HFFc6 (cell line): ENCODE measurements at regions not wholly inside any gene's neighbourhood (a gene's known extent, or its start where the extent isn't known, plus 50 kb on each side); places are given as distances from the start of the nearest gene placed in this dataset.

ENCODE experiments used
- DNase-seq: peaks from one replicate; pipeline ENCODE4 v3.0.0-alpha.2; 2018
- H3K27ac Mint-ChIP-seq: 2 replicates; pipeline ENCODE4 v1.8.0; 2020; ENCODE audit warnings: mild to moderate bottlenecking, mixed read lengths
- H3K27me3 Mint-ChIP-seq: 2 replicates; pipeline ENCODE4 v1.8.0; 2021; ENCODE audit warnings: mild to moderate bottlenecking, moderate library complexity, mixed read lengths; ENCODE audit not compliant: insufficient read depth
- H3K36me3 Mint-ChIP-seq: 2 replicates; pipeline ENCODE4 v1.8.0; 2021; ENCODE audit warnings: low read depth, mixed read lengths
- H3K4me1 Mint-ChIP-seq: 2 replicates; pipeline ENCODE4 v1.8.0; 2020; ENCODE audit warnings: low read depth, mixed read lengths
- H3K4me3 Mint-ChIP-seq: 2 replicates; pipeline ENCODE4 v1.8.0; 2020; ENCODE audit warnings: mild to moderate bottlenecking, moderate library complexity, mixed read lengths
- H3K9me3 Mint-ChIP-seq: 2 replicates; pipeline ENCODE4 v1.8.0; 2020; ENCODE audit warnings: mild to moderate bottlenecking, mixed read lengths
- TF ChIP-seq, protein P1 (sequence below): fragments of 200-600 bp; sonication (generic); IDR thresholded peaks from 2 replicates; pipeline ENCODE4 v1.5.0; 2021; ENCODE audit warnings: antibody characterized with exemption, mild to moderate bottlenecking

DNA sequence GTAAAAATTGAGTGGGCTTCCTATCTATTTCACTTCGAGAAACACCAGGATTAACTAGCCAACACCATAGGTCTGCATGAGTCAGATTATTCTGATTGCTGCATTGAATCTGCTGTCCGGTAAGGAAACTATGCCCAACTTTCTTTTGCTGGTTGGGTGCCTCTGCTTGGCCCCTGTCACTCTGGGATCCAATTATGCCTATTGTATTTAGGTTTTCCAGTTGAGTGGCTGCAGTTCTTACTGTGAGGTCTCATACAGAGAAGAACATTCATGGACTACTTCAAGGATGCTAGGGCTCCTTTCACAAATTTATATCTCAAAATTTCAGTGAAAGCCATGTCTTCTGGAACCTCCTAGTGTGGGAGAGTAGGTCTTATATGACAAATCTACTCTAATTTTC lies 215.1 kb upstream of the SORCS1 start:
- no peak for DNase-seq
- H3K36me3 Mint-ChIP-seq: no peaks in the 10 kb centered on the region
- TF ChIP-seq, protein P1, sequence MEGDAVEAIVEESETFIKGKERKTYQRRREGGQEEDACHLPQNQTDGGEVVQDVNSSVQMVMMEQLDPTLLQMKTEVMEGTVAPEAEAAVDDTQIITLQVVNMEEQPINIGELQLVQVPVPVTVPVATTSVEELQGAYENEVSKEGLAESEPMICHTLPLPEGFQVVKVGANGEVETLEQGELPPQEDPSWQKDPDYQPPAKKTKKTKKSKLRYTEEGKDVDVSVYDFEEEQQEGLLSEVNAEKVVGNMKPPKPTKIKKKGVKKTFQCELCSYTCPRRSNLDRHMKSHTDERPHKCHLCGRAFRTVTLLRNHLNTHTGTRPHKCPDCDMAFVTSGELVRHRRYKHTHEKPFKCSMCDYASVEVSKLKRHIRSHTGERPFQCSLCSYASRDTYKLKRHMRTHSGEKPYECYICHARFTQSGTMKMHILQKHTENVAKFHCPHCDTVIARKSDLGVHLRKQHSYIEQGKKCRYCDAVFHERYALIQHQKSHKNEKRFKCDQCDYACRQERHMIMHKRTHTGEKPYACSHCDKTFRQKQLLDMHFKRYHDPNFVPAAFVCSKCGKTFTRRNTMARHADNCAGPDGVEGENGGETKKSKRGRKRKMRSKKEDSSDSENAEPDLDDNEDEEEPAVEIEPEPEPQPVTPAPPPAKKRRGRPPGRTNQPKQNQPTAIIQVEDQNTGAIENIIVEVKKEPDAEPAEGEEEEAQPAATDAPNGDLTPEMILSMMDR: no peak
- no peak overlapping the region for H3K27ac Mint-ChIP-seq
- H3K4me1 Mint-ChIP-seq: no peaks in the 10 kb centered on the region
- no peaks in the 10 kb centered on the region; the same call in 1 of the 2 replicates for H3K27me3 Mint-ChIP-seq
- H3K4me3 Mint-ChIP-seq: no peak overlapping the region
- peaks cover 58% of the 10 kb centered on the region for H3K9me3 Mint-ChIP-seq

DNA sequence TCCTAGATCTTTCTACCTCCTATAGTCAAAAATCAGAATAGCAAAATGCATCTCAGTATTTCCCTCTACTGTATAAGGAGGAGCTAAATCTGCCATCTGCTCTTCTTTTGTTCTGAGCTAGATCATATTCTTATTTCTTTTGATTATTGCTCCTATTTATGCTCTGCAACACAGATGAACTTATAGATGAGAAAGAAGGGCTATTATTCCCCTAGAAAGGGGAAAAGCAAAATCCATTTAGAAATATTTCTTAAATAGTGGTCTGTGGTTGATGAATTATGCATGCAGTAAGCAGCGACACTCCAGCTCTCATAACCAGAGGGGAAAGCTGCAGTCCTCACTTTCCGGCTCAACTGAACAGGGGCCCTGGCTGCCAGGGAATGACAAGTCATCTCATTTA lies 207.3 kb upstream of the SORCS1 start:
- H3K27me3 Mint-ChIP-seq: no peaks in the 10 kb centered on the region; the same call in 1 of the 2 replicates
- H3K36me3 Mint-ChIP-seq: no peaks in the 10 kb centered on the region
- no peaks in the 10 kb centered on the region for H3K4me1 Mint-ChIP-seq
- TF ChIP-seq, protein P1: no peak
- DNase-seq: no peak
- H3K4me3 Mint-ChIP-seq: no peak overlapping the region
- H3K27ac Mint-ChIP-seq: no peak overlapping the region
- H3K9me3 Mint-ChIP-seq: peaks cover 29% of the 10 kb centered on the region

DNA sequence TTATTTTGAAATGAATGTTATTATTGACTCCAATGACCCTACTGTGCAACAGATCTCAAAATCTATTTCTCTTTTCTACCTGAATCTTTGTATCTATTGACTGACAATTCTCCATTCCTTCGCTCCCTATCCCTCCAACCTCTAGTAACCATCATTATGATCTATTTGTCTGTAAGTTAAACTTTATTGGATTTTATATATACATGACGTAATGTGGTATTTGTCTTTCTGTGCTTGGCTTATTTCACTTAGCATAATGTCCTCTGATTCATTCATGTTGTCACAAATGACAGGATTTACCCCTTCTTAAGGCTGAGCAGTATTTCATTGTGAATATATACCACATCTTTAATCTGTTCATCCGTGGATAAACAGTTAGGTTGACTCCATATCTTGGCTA lies 200.4 kb upstream of the SORCS1 start:
- DNase-seq: no peak
- Mint-ChIP-seq H3K4me3 (no peak overlapping the region), H3K4me1 (no peaks in the 10 kb centered on the region), H3K36me3 (no peaks in the 10 kb centered on the region), H3K9me3 (peaks cover 63% of the 10 kb centered on the region), H3K27me3 (no peaks in the 10 kb centered on the region; the same call in 1 of the 2 replicates), H3K27ac (no peak overlapping the region)
- TF ChIP-seq, protein P1: no peak

DNA sequence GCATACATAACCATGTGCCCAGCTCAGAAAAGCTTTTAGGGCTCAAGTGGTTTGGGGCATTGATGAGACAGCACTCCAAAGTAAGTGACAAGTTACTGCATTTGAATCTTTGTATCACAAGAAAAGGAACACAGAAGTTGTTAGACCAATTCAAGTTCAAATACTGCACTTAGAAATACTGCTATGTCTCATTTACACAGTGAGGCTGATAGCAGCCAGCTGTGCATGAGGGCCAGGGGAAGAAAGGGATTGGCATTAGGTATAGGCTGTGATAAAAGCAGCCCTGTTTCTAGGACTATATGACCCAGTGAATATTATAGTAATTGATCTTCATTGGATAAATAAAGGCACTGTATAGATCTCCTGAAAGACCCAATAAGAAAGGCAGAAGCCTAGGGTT lies 197.8 kb upstream of the SORCS1 start:
- peaks cover 71% of the 10 kb centered on the region for H3K9me3 Mint-ChIP-seq
- no peak overlapping the region for H3K27ac Mint-ChIP-seq
- H3K4me3 Mint-ChIP-seq: no peak overlapping the region
- no peaks in the 10 kb centered on the region for H3K4me1 Mint-ChIP-seq
- DNase-seq: no peak
- H3K27me3 Mint-ChIP-seq: no peaks in the 10 kb centered on the region
- H3K36me3 Mint-ChIP-seq: no peaks in the 10 kb centered on the region
- TF ChIP-seq, protein P1: no peak

DNA sequence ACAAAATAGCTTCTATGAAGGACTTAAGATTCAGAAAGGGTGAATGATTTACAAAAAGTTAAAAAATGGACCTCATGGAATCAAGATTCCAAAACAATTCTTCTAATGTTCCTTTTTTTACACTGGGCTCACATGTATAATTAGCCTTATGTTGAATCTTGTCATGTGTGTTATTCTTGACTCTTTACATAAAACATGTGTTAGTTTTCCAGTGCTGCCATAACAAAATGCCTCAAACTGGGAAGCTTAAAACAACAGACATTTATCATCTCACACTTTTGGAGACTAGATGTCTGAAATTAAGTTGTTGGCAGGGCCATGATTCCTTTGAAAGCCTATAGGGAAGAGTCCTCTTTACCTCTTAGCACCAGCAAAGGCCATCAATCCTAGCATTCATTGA lies 192.5 kb upstream of the SORCS1 start:
- H3K4me1 Mint-ChIP-seq: no peaks in the 10 kb centered on the region

More for the DNA sequence above, 192.5 kb upstream of the SORCS1 start:
- Mint-ChIP-seq H3K9me3 (peaks cover 59% of the 10 kb centered on the region), H3K27me3 (no peaks in the 10 kb centered on the region), H3K36me3 (no peaks in the 10 kb centered on the region), H3K27ac (no peak overlapping the region), H3K4me3 (no peak overlapping the region)
- TF ChIP-seq, protein P1: no peak
- DNase-seq: no peak
